SJSA1 (cell line): ENCODE measurements at regions not wholly inside any gene's neighbourhood (a gene's known extent, or its start where the extent isn't known, plus 50 kb on each side); places are given as distances from the start of the nearest gene placed in this dataset.
"Not testable (repeated sequence)": the region's sequence is repeated elsewhere in the genome, so short reads cannot be mapped to it uniquely, and the experiment has no call there.

ENCODE experiments used
- DNase-seq, 2 experiments: peaks; one replicate each; pipeline ENCODE4 v3.0.0-alpha.2; 2015 to 2020; ENCODE audit warnings: low spot score in 2 of 2, low read depth in 1 of 2
- H3K27ac ChIP-seq: fragments of 250-450 bp; sonication (Bioruptor Pico); 2 replicates; pipeline ENCODE4 v1.5.1; 2020; ENCODE audit warnings: mild to moderate bottlenecking, moderate library complexity
- H3K27me3 ChIP-seq: fragments of 250-450 bp; sonication (Bioruptor Pico); replicated peaks from 2 replicates; pipeline ENCODE4 v1.5.1; 2020; ENCODE audit warnings: mild to moderate bottlenecking, moderate library complexity
- H3K36me3 ChIP-seq: fragments of 250-450 bp; sonication (Bioruptor Pico); 2 replicates; pipeline ENCODE4 v1.5.1; 2020; ENCODE audit warnings: mild to moderate bottlenecking
- H3K4me1 ChIP-seq: fragments of 250-450 bp; sonication (Bioruptor Pico); replicated peaks from 2 replicates; pipeline ENCODE4 v1.6.1; 2021; ENCODE audit warnings: mild to moderate bottlenecking
- H3K4me3 ChIP-seq: fragments of 250-450 bp; sonication (Bioruptor Pico); 2 replicates; pipeline ENCODE4 v1.5.1; 2020; ENCODE audit warnings: mild to moderate bottlenecking
- H3K9me3 ChIP-seq: fragments of 250-450 bp; sonication (Bioruptor Pico); replicated peaks from 2 replicates; pipeline ENCODE4 v1.5.1; 2020; ENCODE audit warnings: mild to moderate bottlenecking

DNA sequence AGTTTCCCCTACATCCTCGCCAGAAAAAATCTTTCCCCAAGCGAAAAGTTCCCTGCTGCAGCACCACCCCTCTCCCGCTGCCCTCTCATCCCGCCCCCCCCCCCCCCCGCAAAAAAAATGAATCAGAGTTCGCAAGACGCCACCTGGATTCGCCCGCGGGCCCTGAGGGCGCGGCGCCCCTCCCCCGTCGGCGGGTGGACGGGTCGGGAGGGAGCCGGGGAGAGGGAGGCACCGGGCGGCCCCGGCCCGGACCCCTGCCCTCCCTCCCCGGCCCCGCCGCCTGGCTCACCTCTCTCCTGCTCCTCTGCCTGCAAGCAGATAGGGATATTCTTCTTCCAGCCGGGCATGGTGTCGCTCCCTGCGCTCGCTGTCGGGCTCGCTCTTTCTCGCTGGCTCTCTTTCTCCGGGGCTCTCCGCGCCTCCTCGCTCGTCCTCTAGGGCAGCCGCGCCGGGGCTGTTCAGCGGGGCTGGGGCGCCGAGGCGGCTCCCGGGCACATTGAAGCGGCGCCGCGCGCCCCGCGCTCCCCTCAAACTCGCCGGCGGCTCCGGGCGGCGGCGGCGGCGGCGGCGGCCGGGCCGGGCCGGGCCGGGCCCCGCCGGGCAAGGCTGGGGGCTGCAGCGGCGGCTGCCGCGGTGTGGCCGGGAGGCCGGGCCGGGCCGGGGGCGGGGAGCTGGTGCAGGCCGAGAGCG is 200.3 kb upstream of the CAND1 start:
- no peak overlapping the region for H3K27ac ChIP-seq
- H3K4me3 ChIP-seq: peak overlapping the region; percentile 49
- H3K36me3 ChIP-seq: no peaks in the 10 kb centered on the region
- H3K27me3 ChIP-seq: peaks cover 42% of the 10 kb centered on the region
- peaks cover 10% of the 10 kb centered on the region for H3K4me1 ChIP-seq
- H3K9me3 ChIP-seq: no peaks in the 10 kb centered on the region
- DNase-seq: peak in 1 of 2 experiments; percentile 45

- Histone ChIP-seq H3K9me3 (no peaks in the 10 kb centered on the region), H3K36me3 (no peaks in the 10 kb centered on the region), H3K27ac (no peak overlapping the region), H3K4me1 (peaks cover 10% of the 10 kb centered on the region), H3K4me3 (peak overlapping the region; percentile 49), H3K27me3 (peaks cover 42% of the 10 kb centered on the region)
- peak in 1 of 2 experiments; percentile 39 for DNase-seq
These were observed 199.5 kb upstream of the CAND1 start for GRCh38 chr12:67069451-67070306.

GRCh38 chr12:67070307-67070600 is 198.9 kb upstream of the CAND1 start:
- no peak overlapping the region for H3K27ac ChIP-seq
- H3K4me1 ChIP-seq: peaks cover 10% of the 10 kb centered on the region
- no peaks in the 10 kb centered on the region for H3K36me3 ChIP-seq
- DNase-seq: no peak
- H3K27me3 ChIP-seq: peaks cover 42% of the 10 kb centered on the region
- no peak overlapping the region for H3K4me3 ChIP-seq
- H3K9me3 ChIP-seq: no peaks in the 10 kb centered on the region

DNA sequence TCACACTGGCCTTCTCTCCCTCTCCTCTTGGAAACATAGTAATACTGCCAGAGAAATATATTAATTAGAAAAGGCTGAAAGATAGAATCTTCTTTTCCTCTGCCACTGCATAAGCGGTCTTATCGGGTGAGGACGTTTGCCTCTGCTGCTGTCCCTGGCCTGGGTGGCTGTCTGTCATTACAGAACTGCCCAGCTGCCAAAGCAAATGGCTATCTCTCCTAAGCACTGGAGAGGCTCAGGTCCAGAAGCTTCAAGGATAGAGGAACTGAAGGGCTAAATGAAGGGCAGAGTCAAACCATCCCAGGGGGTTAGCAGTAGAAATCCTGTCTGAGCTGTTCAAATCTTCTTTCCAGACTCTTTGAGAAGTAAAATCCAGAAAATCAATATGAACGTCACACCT is 198.6 kb upstream of the CAND1 start:
- Histone ChIP-seq H3K27ac (no peak overlapping the region), H3K27me3 (peaks cover 41% of the 10 kb centered on the region), H3K4me1 (peaks cover 10% of the 10 kb centered on the region), H3K9me3 (no peaks in the 10 kb centered on the region), H3K4me3 (no peak overlapping the region), H3K36me3 (no peaks in the 10 kb centered on the region)
- DNase-seq: no peak

DNA sequence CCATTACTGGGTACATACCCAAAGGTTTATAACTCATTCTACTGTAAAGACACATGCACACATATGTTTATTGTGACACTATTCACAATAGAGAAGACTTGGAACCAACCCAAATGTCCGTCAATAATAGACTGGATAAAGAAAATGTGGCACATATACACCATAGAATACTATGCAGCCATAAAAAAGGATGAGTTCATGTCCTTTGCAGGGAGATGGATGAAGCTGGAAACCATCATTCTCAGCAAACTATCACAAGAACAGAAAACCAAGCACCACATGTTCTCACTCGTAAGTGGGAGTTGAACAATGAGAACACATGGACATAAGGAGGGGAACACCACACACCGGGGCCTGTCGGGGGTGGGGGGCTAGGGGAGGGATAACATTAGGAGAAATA is 196.9 kb upstream of the CAND1 start:
- not testable (repeated sequence) for H3K9me3 ChIP-seq, H3K4me3 ChIP-seq, DNase-seq, H3K36me3 ChIP-seq, H3K27ac ChIP-seq
- Histone ChIP-seq H3K27me3 (peaks cover 36% of the 10 kb centered on the region), H3K4me1 (peaks cover 10% of the 10 kb centered on the region)

GRCh38 chr12:67073336-67073735 is 195.8 kb upstream of the CAND1 start:
- Histone ChIP-seq H3K27me3 (peaks cover 25% of the 10 kb centered on the region), H3K4me1 (peaks cover 8% of the 10 kb centered on the region)

DNA sequence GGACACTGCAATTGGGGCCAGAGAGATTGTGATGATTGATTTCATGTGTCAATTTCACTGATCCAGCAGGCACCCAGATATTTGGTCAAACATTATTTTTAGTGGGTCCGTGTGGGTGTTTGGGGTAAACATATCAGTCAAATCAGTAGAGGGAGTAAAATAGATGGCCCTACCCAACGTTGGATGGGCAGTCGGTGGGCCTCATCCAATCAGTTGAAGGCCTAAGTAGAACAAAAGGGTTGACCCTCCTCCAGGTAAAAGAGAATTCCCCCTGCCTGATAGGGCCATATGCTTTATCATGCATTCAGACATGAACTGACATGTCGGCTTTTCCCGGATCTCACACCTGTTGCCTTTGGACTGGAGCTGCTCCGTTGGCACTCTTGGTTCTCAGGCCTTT is 195.1 kb upstream of the CAND1 start:
- no peaks in the 10 kb centered on the region for H3K9me3 ChIP-seq
- H3K36me3 ChIP-seq: no peaks in the 10 kb centered on the region
- H3K4me3 ChIP-seq: no peak overlapping the region
- DNase-seq: no peak
- H3K27me3 ChIP-seq: peaks cover 25% of the 10 kb centered on the region
- peaks cover 7% of the 10 kb centered on the region for H3K4me1 ChIP-seq
- H3K27ac ChIP-seq: no peak overlapping the region

More at GRCh38 chr12:67073336-67073735, 195.8 kb upstream of the CAND1 start:
- DNase-seq: no peak
- Histone ChIP-seq H3K9me3 (no peaks in the 10 kb centered on the region), H3K36me3 (no peaks in the 10 kb centered on the region), H3K4me3 (no peak overlapping the region), H3K27ac (no peak overlapping the region)

- Histone ChIP-seq H3K4me1 (no peaks in the 10 kb centered on the region), H3K9me3 (no peaks in the 10 kb centered on the region), H3K27ac (no peak overlapping the region), H3K36me3 (no peaks in the 10 kb centered on the region), H3K4me3 (no peak overlapping the region), H3K27me3 (peaks cover 13% of the 10 kb centered on the region; the same call in 1 of the 2 replicates)
- DNase-seq: no peak
These were observed 191.5 kb upstream of the CAND1 start for GRCh38 chr12:67077617-67078016.

- H3K4me3 ChIP-seq: no peak overlapping the region
- no peak for DNase-seq
- no peak overlapping the region for H3K27ac ChIP-seq
- no peaks in the 10 kb centered on the region for H3K36me3 ChIP-seq
- H3K27me3 ChIP-seq: peaks cover 13% of the 10 kb centered on the region; the same call in 1 of the 2 replicates
- no peaks in the 10 kb centered on the region for H3K9me3 ChIP-seq
- H3K4me1 ChIP-seq: no peaks in the 10 kb centered on the region
These were observed 190.2 kb upstream of the CAND1 start for GRCh38 chr12:67078957-67079356.

GRCh38 chr12:67080637-67081036 is 188.5 kb upstream of the CAND1 start:
- no peak overlapping the region for H3K27ac ChIP-seq
- H3K4me1 ChIP-seq: no peaks in the 10 kb centered on the region
- H3K9me3 ChIP-seq: no peaks in the 10 kb centered on the region
- no peak for DNase-seq
- H3K4me3 ChIP-seq: no peak overlapping the region
- no peaks in the 10 kb centered on the region for H3K36me3 ChIP-seq
- H3K27me3 ChIP-seq: peaks cover 19% of the 10 kb centered on the region; the same call in 1 of the 2 replicates

DNA sequence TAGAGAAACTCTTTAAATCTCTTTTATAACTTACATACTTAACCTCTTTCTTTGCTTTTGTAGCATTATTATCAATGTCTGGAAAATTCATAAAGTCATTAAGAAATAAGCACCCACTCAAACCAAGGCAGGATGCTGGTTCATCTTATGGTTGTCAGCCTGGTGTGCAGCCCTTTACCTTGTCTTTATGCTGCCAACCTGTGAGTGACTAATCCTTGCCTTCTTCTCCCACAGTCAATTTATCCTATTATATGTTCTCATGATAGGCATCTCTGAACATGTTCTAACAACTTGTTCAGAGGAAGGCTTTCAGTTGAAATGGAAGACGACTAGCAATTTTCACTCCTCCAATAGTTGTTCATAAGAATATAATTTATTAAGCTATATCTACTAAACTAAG is 186.9 kb upstream of the CAND1 start:
- H3K4me1 ChIP-seq: no peaks in the 10 kb centered on the region
- no peak overlapping the region for H3K27ac ChIP-seq
- no peaks in the 10 kb centered on the region for H3K36me3 ChIP-seq
- no peak overlapping the region for H3K4me3 ChIP-seq
- H3K27me3 ChIP-seq: peaks cover 19% of the 10 kb centered on the region; the same call in 1 of the 2 replicates
- no peaks in the 10 kb centered on the region for H3K9me3 ChIP-seq
- no peak for DNase-seq

DNA sequence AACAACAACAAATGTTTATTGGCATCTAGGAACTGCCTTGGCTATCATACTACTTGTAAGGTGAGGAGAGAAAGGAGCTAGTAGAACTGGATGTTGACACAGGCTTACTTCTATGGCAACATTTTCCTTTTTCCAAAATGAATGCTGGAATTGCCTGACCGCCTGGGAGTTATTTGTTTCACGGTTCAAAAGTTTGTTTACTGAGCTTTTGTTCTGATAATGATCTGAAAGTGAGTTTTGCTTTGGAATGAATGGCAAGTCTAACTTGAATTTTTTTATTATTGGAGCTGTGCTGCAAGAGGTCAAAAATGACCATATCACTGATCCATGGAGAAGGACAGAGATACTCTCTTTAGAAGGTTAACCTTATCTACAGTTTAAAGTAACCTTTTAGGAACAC is 183.5 kb upstream of the CAND1 start:
- no peaks in the 10 kb centered on the region for H3K9me3 ChIP-seq
- no peak for DNase-seq
- H3K4me3 ChIP-seq: no peak overlapping the region
- H3K4me1 ChIP-seq: no peaks in the 10 kb centered on the region
- no peaks in the 10 kb centered on the region for H3K36me3 ChIP-seq
- H3K27ac ChIP-seq: no peak overlapping the region
- H3K27me3 ChIP-seq: peaks cover 17% of the 10 kb centered on the region; the same call in 1 of the 2 replicates

DNA sequence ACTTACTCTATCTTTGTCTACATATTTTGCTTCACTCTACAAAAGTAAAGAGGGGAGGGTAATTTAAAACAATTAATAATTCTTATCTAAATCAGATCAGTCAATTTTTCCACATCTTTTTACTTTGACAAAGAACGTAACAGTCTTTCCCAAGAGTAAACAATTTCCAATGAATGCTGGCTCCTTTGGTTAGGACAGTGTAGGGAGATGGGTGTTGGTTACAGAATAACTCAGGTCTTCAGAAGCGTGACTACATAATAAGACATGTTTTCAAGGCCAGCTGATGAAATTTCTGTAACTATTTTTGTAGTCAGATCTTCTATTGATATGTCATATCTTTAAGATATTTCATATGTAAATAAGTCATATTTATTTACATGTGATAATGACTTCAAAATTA is 183.0 kb upstream of the CAND1 start:
- Histone ChIP-seq H3K4me1 (no peaks in the 10 kb centered on the region), H3K4me3 (no peak overlapping the region), H3K27me3 (peaks cover 17% of the 10 kb centered on the region; the same call in 1 of the 2 replicates), H3K27ac (no peak overlapping the region), H3K36me3 (no peaks in the 10 kb centered on the region), H3K9me3 (no peaks in the 10 kb centered on the region)
- DNase-seq: no peak

DNA sequence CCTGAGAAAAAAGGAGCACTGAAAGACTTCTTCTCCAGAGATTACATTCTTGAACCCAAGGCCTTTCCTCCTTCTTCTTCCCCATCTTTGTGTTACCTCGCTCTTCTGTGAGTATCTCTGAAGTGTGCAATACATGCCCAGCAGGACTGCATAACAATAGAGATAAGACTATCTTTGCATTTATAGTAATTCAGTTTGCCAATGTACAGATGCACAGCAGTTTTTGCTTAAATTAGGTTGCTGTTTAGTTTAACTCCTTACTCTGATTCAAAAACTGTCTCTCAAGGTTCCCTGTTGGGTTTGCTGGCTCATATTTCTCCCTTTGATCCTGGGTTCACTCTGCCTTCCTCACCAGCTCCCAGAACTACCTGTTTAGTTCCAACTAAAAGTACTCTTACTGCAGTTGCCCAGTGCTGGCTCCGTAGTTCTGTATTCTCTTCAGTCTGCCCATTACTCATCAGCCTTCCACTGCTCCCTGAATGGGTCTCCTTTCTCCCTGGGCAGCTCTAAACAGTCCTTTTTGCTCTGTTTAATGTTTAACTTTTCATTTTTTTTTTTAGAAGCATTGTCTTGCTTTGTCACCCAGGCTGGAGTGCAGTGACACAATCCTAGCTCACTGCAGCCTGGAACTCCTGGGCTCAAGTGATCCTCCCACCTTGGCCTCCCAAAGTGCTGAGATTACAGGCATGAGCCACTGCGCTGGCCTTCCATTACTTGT is 180.6 kb upstream of the CAND1 start:
- DNase-seq: no peak
- Histone ChIP-seq H3K4me3 (no peak overlapping the region), H3K36me3 (no peaks in the 10 kb centered on the region), H3K27ac (no peak overlapping the region), H3K27me3 (peaks cover 15% of the 10 kb centered on the region; the same call in 1 of the 2 replicates), H3K9me3 (no peaks in the 10 kb centered on the region), H3K4me1 (no peaks in the 10 kb centered on the region)
